HEK293T (cell line): ENCODE measurements at regions not wholly inside any gene's neighbourhood (a gene's known extent, or its start where the extent isn't known, plus 50 kb on each side); places are given as distances from the start of the nearest gene placed in this dataset.

Source experiments
- CTBP1 ChIP-seq: fragments of 450-650 bp; IDR thresholded peaks from 2 replicates; pipeline ENCODE4 v1.6.1; 2016; ENCODE audit warnings: borderline replicate concordance
- SP1 ChIP-seq: fragments of 450-650 bp; IDR thresholded peaks from 2 replicates; pipeline ENCODE4 v1.6.1; 2017

DNA sequence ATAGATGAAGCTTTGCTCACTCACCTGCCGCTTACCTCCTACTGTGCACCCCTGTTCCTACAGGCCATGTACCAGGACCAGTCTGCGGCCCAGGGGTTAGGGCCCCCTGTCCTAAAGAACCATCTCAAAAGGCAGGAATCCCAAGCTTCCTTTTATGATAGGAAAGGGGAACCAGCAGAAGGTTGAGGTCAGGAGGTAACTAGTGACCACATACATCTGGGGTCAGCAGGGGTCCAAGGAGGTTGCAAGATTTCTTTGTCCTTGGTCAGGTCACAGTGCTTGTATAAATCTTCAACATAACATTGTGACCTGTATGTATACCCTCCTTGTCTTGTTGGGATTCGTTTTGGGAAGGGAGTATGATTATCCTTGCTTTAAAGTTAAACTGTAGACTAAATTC is 73.8 kb downstream of the OAT start:
- TF ChIP-seq SP1 (no peak), CTBP1 (no peak)
